Nephron progenitor cell (in vitro differentiated cells): ENCODE measurements at regions not wholly inside any gene's neighbourhood (a gene's known extent, or its start where the extent isn't known, plus 50 kb on each side); places are given as distances from the start of the nearest gene placed in this dataset.

ENCODE experiments used
- DNase-seq: peaks from one replicate; pipeline ENCODE4 v3.0.0; 2021
- H3K27ac Mint-ChIP-seq: 2 replicates; pipeline ENCODE4 v1.8.0; 2021; ENCODE audit warnings: mild to moderate bottlenecking, moderate library complexity, mixed read lengths
- H3K27me3 Mint-ChIP-seq: 2 replicates; pipeline ENCODE4 v1.8.0; 2021; ENCODE audit warnings: mild to moderate bottlenecking, low read depth, mixed read lengths; ENCODE audit not compliant: poor library complexity
- H3K36me3 Mint-ChIP-seq: 2 replicates; pipeline ENCODE4 v1.8.0; 2021; ENCODE audit warnings: low read depth, mixed read lengths
- H3K4me1 Mint-ChIP-seq: 2 replicates; pipeline ENCODE4 v1.8.0; 2021; ENCODE audit warnings: mixed read lengths
- H3K4me3 Mint-ChIP-seq: 2 replicates; pipeline ENCODE4 v1.8.0; 2021; ENCODE audit warnings: mild to moderate bottlenecking, moderate library complexity, mixed read lengths
- H3K9me3 Mint-ChIP-seq: 2 replicates; pipeline ENCODE4 v1.8.0; 2021; ENCODE audit warnings: mild to moderate bottlenecking, moderate library complexity, mixed read lengths
- CTCF ChIP-seq: fragments of 200-600 bp; sonication (generic); IDR thresholded peaks from 2 replicates; pipeline ENCODE4 v1.5.0; 2021; ENCODE audit warnings: antibody characterized with exemption

GRCh38 chr6:20291764-20292580 lies 79.7 kb upstream of the MBOAT1 start:
- peak; percentile 94 for TF ChIP-seq CTCF
- peaks cover under 1% of the 10 kb centered on the region for H3K27me3 Mint-ChIP-seq
- peaks cover 5% of the 10 kb centered on the region for H3K4me1 Mint-ChIP-seq
- no peaks in the 10 kb centered on the region for H3K36me3 Mint-ChIP-seq
- peak; percentile 85 for DNase-seq
- H3K9me3 Mint-ChIP-seq, result no peaks in the 10 kb centered on the region
- H3K27ac Mint-ChIP-seq, result no peak overlapping the region
- no peak overlapping the region for H3K4me3 Mint-ChIP-seq

- Mint-ChIP-seq H3K4me3 (no peak overlapping the region), H3K4me1 (peaks cover 5% of the 10 kb centered on the region)
Observed at GRCh38 chr6:20292905-20293304, 80.6 kb upstream of the MBOAT1 start.

GRCh38 chr6:20301256-20301655 lies 89.0 kb upstream of the MBOAT1 start:
- H3K4me1 Mint-ChIP-seq, result no peaks in the 10 kb centered on the region
- no peak for TF ChIP-seq CTCF
- no peak for DNase-seq
- peaks cover 12% of the 10 kb centered on the region for H3K9me3 Mint-ChIP-seq
- peaks cover 5% of the 10 kb centered on the region for H3K27me3 Mint-ChIP-seq
- H3K27ac Mint-ChIP-seq, result no peak overlapping the region
- H3K36me3 Mint-ChIP-seq, result peaks cover 4% of the 10 kb centered on the region
- no peak overlapping the region for H3K4me3 Mint-ChIP-seq

More at GRCh38 chr6:20292905-20293304, 80.6 kb upstream of the MBOAT1 start:
- Mint-ChIP-seq H3K27ac (no peak overlapping the region), H3K9me3 (no peaks in the 10 kb centered on the region), H3K27me3 (peaks cover 5% of the 10 kb centered on the region), H3K36me3 (no peaks in the 10 kb centered on the region)
- TF ChIP-seq CTCF, result no peak
- DNase-seq, result no peak

- peaks cover 12% of the 10 kb centered on the region for H3K9me3 Mint-ChIP-seq
- no peaks in the 10 kb centered on the region for H3K4me1 Mint-ChIP-seq
- H3K4me3 Mint-ChIP-seq, result no peak overlapping the region
- DNase-seq, result no peak
- H3K27me3 Mint-ChIP-seq, result peaks cover 2% of the 10 kb centered on the region
- no peak for TF ChIP-seq CTCF
- peaks cover 4% of the 10 kb centered on the region for H3K36me3 Mint-ChIP-seq
- no peak overlapping the region for H3K27ac Mint-ChIP-seq
Observed at GRCh38 chr6:20302168-20302567, 89.9 kb upstream of the MBOAT1 start.

- DNase-seq, result no peak
- H3K27ac Mint-ChIP-seq, result no peak overlapping the region
- no peak for TF ChIP-seq CTCF
Observed at GRCh38 chr6:20302702-20303251, 90.5 kb upstream of the MBOAT1 start.

GRCh38 chr6:20306491-20306890 lies 94.2 kb upstream of the MBOAT1 start:
- peaks cover 7% of the 10 kb centered on the region for H3K27me3 Mint-ChIP-seq

More at GRCh38 chr6:20302702-20303251, 90.5 kb upstream of the MBOAT1 start:
- Mint-ChIP-seq H3K27me3 (no peaks in the 10 kb centered on the region), H3K9me3 (peaks cover 12% of the 10 kb centered on the region), H3K36me3 (peaks cover 4% of the 10 kb centered on the region), H3K4me3 (no peak overlapping the region), H3K4me1 (no peaks in the 10 kb centered on the region)

More at GRCh38 chr6:20306491-20306890, 94.2 kb upstream of the MBOAT1 start:
- DNase-seq, result no peak
- Mint-ChIP-seq H3K4me1 (no peaks in the 10 kb centered on the region), H3K4me3 (no peak overlapping the region), H3K27ac (no peak overlapping the region), H3K36me3 (no peaks in the 10 kb centered on the region), H3K9me3 (peaks cover 6% of the 10 kb centered on the region)
- TF ChIP-seq CTCF, result no peak
